Epithelial cell of proximal tubule (primary cell): ENCODE measurements at regions not wholly inside any gene's neighbourhood (a gene's known extent, or its start where the extent isn't known, plus 50 kb on each side); places are given as distances from the start of the nearest gene placed in this dataset.

ENCODE experiments used
- DNase-seq: peaks from one replicate; pipeline ENCODE4 v3.0.0-alpha.2; 2011; ENCODE audit warnings: low read depth
- H3K4me3 ChIP-seq: 2 replicates; pipeline ENCODE4 v1.5.1; 2011; ENCODE audit warnings: low read depth, mild to moderate bottlenecking, low read length
- CTCF ChIP-seq: conservative IDR thresholded peaks from 2 replicates; pipeline ENCODE4 v1.5.1; 2012; ENCODE audit warnings: low read depth, mild to moderate bottlenecking, low read length

GRCh38 chr16:56120447-56121155 lies 70.7 kb upstream of the GNAO1 start:
- no peak for DNase-seq
- no peak overlapping the region for H3K4me3 ChIP-seq
- TF ChIP-seq CTCF: no peak

GRCh38 chr16:56119133-56119532 lies 72.2 kb upstream of the GNAO1 start:
- TF ChIP-seq CTCF: no peak
- no peak overlapping the region for H3K4me3 ChIP-seq
- no peak for DNase-seq

GRCh38 chr16:56116577-56116964 lies 74.7 kb upstream of the GNAO1 start:
- no peak for TF ChIP-seq CTCF
- DNase-seq: no peak
- H3K4me3 ChIP-seq: no peak overlapping the region

GRCh38 chr16:56115817-56116576 lies 75.3 kb upstream of the GNAO1 start:
- no peak for DNase-seq
- H3K4me3 ChIP-seq: no peak overlapping the region
- no peak for TF ChIP-seq CTCF

GRCh38 chr16:56113223-56113622 lies 78.1 kb upstream of the GNAO1 start:
- no peak for TF ChIP-seq CTCF
- no peak for DNase-seq
- H3K4me3 ChIP-seq: no peak overlapping the region

GRCh38 chr16:56111100-56111499 lies 80.2 kb upstream of the GNAO1 start:
- TF ChIP-seq CTCF: no peak
- no peak for DNase-seq
- H3K4me3 ChIP-seq: no peak overlapping the region

GRCh38 chr16:56109994-56110393 lies 81.3 kb upstream of the GNAO1 start:
- no peak for TF ChIP-seq CTCF
- H3K4me3 ChIP-seq: no peak overlapping the region
- no peak for DNase-seq
